Skeletal muscle tissue (tissue), 3 donors: ENCODE measurements at regions not wholly inside any gene's neighbourhood (a gene's known extent, or its start where the extent isn't known, plus 50 kb on each side); places are given as distances from the start of the nearest gene placed in this dataset.

ENCODE experiments used
- H3K27ac ChIP-seq: one replicate; pipeline ENCODE4 v1.7.0; 2013; ENCODE audit warnings: mild to moderate bottlenecking, low read depth, low read length, inconsistent platforms
- H3K27me3 ChIP-seq, 3 donors: one replicate each; pipeline ENCODE4 v1.7.0; 2013; ENCODE audit warnings: low read length in 3 of 3; ENCODE audit not compliant: control insufficient read depth in 3 of 3, insufficient read depth in 3 of 3
- H3K36me3 ChIP-seq, 3 donors: one replicate each; pipeline ENCODE4 v1.7.0; 2013; ENCODE audit warnings: low read length in 3 of 3; ENCODE audit not compliant: control insufficient read depth in 3 of 3, insufficient read depth in 3 of 3
- H3K4me1 ChIP-seq, 3 donors: one replicate each; pipeline ENCODE4 v1.7.0; 2013; ENCODE audit warnings: low read length in 3 of 3, mild to moderate bottlenecking in 3 of 3; ENCODE audit not compliant: control insufficient read depth in 3 of 3, insufficient read depth in 3 of 3
- H3K4me3 ChIP-seq, 3 donors: one replicate each; pipeline ENCODE4 v1.7.0; 2013; ENCODE audit warnings: low read length in 3 of 3
- H3K9ac ChIP-seq, 3 donors: one replicate each; pipeline ENCODE4 v1.7.0; 2013; ENCODE audit warnings: low read length in 3 of 3, mild to moderate bottlenecking in 3 of 3, moderate library complexity in 2 of 3, low read depth in 1 of 3
- H3K9me3 ChIP-seq, 3 donors: one replicate each; pipeline ENCODE4 v1.7.0; 2013; ENCODE audit warnings: low read length in 3 of 3; ENCODE audit not compliant: control insufficient read depth in 3 of 3
- donor health status: Osteomylitis.

- H3K36me3 ChIP-seq = no peaks in the 10 kb centered on the region
- H3K9ac ChIP-seq = no peak overlapping the region
- H3K9me3 ChIP-seq = no peaks in the 10 kb centered on the region
- H3K4me3 ChIP-seq = no peak overlapping the region
- no peak overlapping the region for H3K27ac ChIP-seq
- no peaks in the 10 kb centered on the region for H3K4me1 ChIP-seq
- peaks cover 0 to 56% (median 37%) of the 10 kb centered on the region in 3 donors for H3K27me3 ChIP-seq
These were observed 82.6 kb upstream of the SHISAL1 start for GRCh38 chr22:44395118-44396005.

- Histone ChIP-seq H3K9ac (no peak overlapping the region), H3K4me1 (no peaks in the 10 kb centered on the region), H3K9me3 (no peaks in the 10 kb centered on the region), H3K27ac (no peak overlapping the region), H3K4me3 (no peak overlapping the region), H3K27me3 (peaks cover 0 to 48% (median 37%) of the 10 kb centered on the region in 3 donors), H3K36me3 (no peaks in the 10 kb centered on the region)
These were observed 81.7 kb upstream of the SHISAL1 start for GRCh38 chr22:44394246-44395117.

GRCh38 chr22:44393066-44393465, 80.3 kb upstream of the SHISAL1 start:
- H3K27me3 ChIP-seq = peaks cover 0 to 58% (median 40%) of the 10 kb centered on the region in 3 donors

GRCh38 chr22:44392446-44392921, 79.7 kb upstream of the SHISAL1 start:
- Histone ChIP-seq H3K4me3 (no peak overlapping the region), H3K9me3 (no peaks in the 10 kb centered on the region), H3K4me1 (no peaks in the 10 kb centered on the region), H3K27ac (no peak overlapping the region), H3K9ac (no peak overlapping the region), H3K27me3 (peaks cover 4 to 57% (median 42%) of the 10 kb centered on the region in 3 donors), H3K36me3 (no peaks in the 10 kb centered on the region)

More at GRCh38 chr22:44393066-44393465, 80.3 kb upstream of the SHISAL1 start:
- H3K27ac ChIP-seq = no peak overlapping the region
- H3K4me1 ChIP-seq = no peaks in the 10 kb centered on the region
- no peak overlapping the region for H3K4me3 ChIP-seq
- no peaks in the 10 kb centered on the region for H3K36me3 ChIP-seq
- no peaks in the 10 kb centered on the region for H3K9me3 ChIP-seq
- no peak overlapping the region for H3K9ac ChIP-seq

- H3K27ac ChIP-seq = no peak overlapping the region
- H3K9me3 ChIP-seq = no peaks in the 10 kb centered on the region
- H3K4me3 ChIP-seq = no peak overlapping the region
- H3K27me3 ChIP-seq = peaks cover 5 to 55% (median 45%) of the 10 kb centered on the region in 3 donors
- H3K36me3 ChIP-seq = no peaks in the 10 kb centered on the region
- no peak overlapping the region for H3K9ac ChIP-seq
- no peaks in the 10 kb centered on the region for H3K4me1 ChIP-seq
These were observed 79.0 kb upstream of the SHISAL1 start for GRCh38 chr22:44391481-44392445.

GRCh38 chr22:44391015-44391414, 78.3 kb upstream of the SHISAL1 start:
- Histone ChIP-seq H3K9me3 (no peaks in the 10 kb centered on the region), H3K4me1 (no peaks in the 10 kb centered on the region), H3K36me3 (no peaks in the 10 kb centered on the region), H3K27ac (no peak overlapping the region), H3K27me3 (peaks cover 9 to 54% (median 44%) of the 10 kb centered on the region in 3 donors), H3K9ac (no peak overlapping the region), H3K4me3 (no peak overlapping the region)

- H3K4me3 ChIP-seq = no peak overlapping the region
- no peaks in the 10 kb centered on the region for H3K4me1 ChIP-seq
- no peaks in the 10 kb centered on the region for H3K9me3 ChIP-seq
- H3K36me3 ChIP-seq = no peaks in the 10 kb centered on the region
- H3K9ac ChIP-seq = no peak overlapping the region
- peaks cover 9 to 53% (median 42%) of the 10 kb centered on the region in 3 donors for H3K27me3 ChIP-seq
- H3K27ac ChIP-seq = no peak overlapping the region
These were observed 77.8 kb upstream of the SHISAL1 start for GRCh38 chr22:44390613-44390970.

- Histone ChIP-seq H3K27ac (no peak overlapping the region), H3K9me3 (no peaks in the 10 kb centered on the region), H3K27me3 (peaks cover 9 to 51% (median 37%) of the 10 kb centered on the region in 3 donors), H3K4me3 (no peak overlapping the region), H3K4me1 (no peaks in the 10 kb centered on the region), H3K36me3 (no peaks in the 10 kb centered on the region), H3K9ac (no peak overlapping the region)
These were observed 77.3 kb upstream of the SHISAL1 start for GRCh38 chr22:44389926-44390612.

GRCh38 chr22:44389181-44389580, 76.4 kb upstream of the SHISAL1 start:
- H3K36me3 ChIP-seq = no peaks in the 10 kb centered on the region
- no peak overlapping the region for H3K27ac ChIP-seq
- H3K9me3 ChIP-seq = no peaks in the 10 kb centered on the region
- no peak overlapping the region for H3K9ac ChIP-seq
- H3K27me3 ChIP-seq = peaks cover 9 to 47% (median 34%) of the 10 kb centered on the region in 3 donors
- no peak overlapping the region for H3K4me3 ChIP-seq
- no peaks in the 10 kb centered on the region for H3K4me1 ChIP-seq
